Calu3 (cell line): ENCODE measurements at regions not wholly inside any gene's neighbourhood (a gene's known extent, or its start where the extent isn't known, plus 50 kb on each side); places are given as distances from the start of the nearest gene placed in this dataset.

Experiments used
- BruUV-seq: library from RNA; stranded (reverse); fragments of 400-500 nt; replicated peaks from 2 replicates; lab custom pipeline; 2021; lab: Mats Ljungman, UMichigan
- CTCF ChIA-PET: fragments of 300-600 bp; sonication (Branson Sonifier 250); formaldehyde crosslinking; loops from one replicate; lab custom pipeline; 2022; ENCODE audit warnings: antibody characterized with exemption; lab: Charles Lee
- DNase-seq: peaks from one replicate; pipeline ENCODE4 v3.0.0; 2022
- H3K27ac Mint-ChIP-seq: one replicate; pipeline ENCODE4 v1.8.0; 2022; ENCODE audit warnings: mixed read lengths; ENCODE audit not compliant: unreplicated experiment
- H3K27me3 Mint-ChIP-seq: one replicate; pipeline ENCODE4 v1.8.0; 2022; ENCODE audit warnings: mixed read lengths; ENCODE audit not compliant: unreplicated experiment
- H3K36me3 Mint-ChIP-seq: one replicate; pipeline ENCODE4 v1.8.0; 2022; ENCODE audit warnings: mild to moderate bottlenecking, moderate library complexity, mixed read lengths; ENCODE audit not compliant: insufficient read depth, unreplicated experiment
- H3K4me1 Mint-ChIP-seq: one replicate; pipeline ENCODE4 v1.8.0; 2022; ENCODE audit warnings: mild to moderate bottlenecking, low read depth, mixed read lengths; ENCODE audit not compliant: unreplicated experiment
- H3K4me3 Mint-ChIP-seq: one replicate; pipeline ENCODE4 v1.8.0; 2022; ENCODE audit warnings: mild to moderate bottlenecking, low read depth, moderate library complexity, mixed read lengths; ENCODE audit not compliant: unreplicated experiment
- H3K9me3 Mint-ChIP-seq: one replicate; pipeline ENCODE4 v1.8.0; 2022; ENCODE audit warnings: low read depth, mixed read lengths; ENCODE audit not compliant: unreplicated experiment
- CTCF ChIP-seq: fragments of 200-600 bp; IDR thresholded peaks from one replicate; pipeline ENCODE4 v1.8.0; 2022; ENCODE audit warnings: antibody characterized with exemption; ENCODE audit not compliant: unreplicated experiment
- intact Hi-C: fragments of 100-400 bp; cut with micrococcal nuclease; formaldehyde crosslinking; loops from one replicate; pipeline ENCODE4 v1.10.0; 2022; ENCODE audit not compliant: unreplicated experiment

GRCh38 chr10:128839701-128840100, 627.3 kb upstream of the MGMT start:
- Mint-ChIP-seq H3K36me3 (no peaks in the 10 kb centered on the region), H3K4me1 (no peaks in the 10 kb centered on the region), H3K4me3 (no peak overlapping the region), H3K27ac (no peak overlapping the region), H3K27me3 (no peaks in the 10 kb centered on the region), H3K9me3 (peaks cover 4% of the 10 kb centered on the region)
- DNase-seq: no peak
- intact Hi-C loops: no loop called here
- TF ChIP-seq CTCF: no peak
- no TSS peak for BruUV-seq
- CTCF ChIA-PET: no interaction called here

- Mint-ChIP-seq H3K27me3 (no peaks in the 10 kb centered on the region), H3K27ac (no peak overlapping the region), H3K9me3 (peaks cover 4% of the 10 kb centered on the region), H3K4me3 (no peak overlapping the region), H3K36me3 (no peaks in the 10 kb centered on the region), H3K4me1 (no peaks in the 10 kb centered on the region)
- intact Hi-C loops: no loop called here
- TF ChIP-seq CTCF: no peak
- DNase-seq: no peak
- no TSS peak for BruUV-seq
- CTCF ChIA-PET: no interaction called here
Measured at GRCh38 chr10:128843972-128844371, 623.1 kb upstream of the MGMT start.

GRCh38 chr10:128846927-128847326, 620.1 kb upstream of the MGMT start:
- Mint-ChIP-seq H3K4me3 (no peak overlapping the region), H3K4me1 (no peaks in the 10 kb centered on the region), H3K27me3 (no peaks in the 10 kb centered on the region), H3K9me3 (peaks cover 4% of the 10 kb centered on the region), H3K36me3 (no peaks in the 10 kb centered on the region), H3K27ac (no peak overlapping the region)
- intact Hi-C loops: no loop called here
- TF ChIP-seq CTCF: no peak
- no TSS peak for BruUV-seq
- DNase-seq: no peak
- CTCF ChIA-PET: no interaction called here

GRCh38 chr10:128848810-128849209, 618.2 kb upstream of the MGMT start:
- H3K9me3 Mint-ChIP-seq: no peaks in the 10 kb centered on the region
- no peak for DNase-seq
- CTCF ChIA-PET: no interaction called here
- H3K27ac Mint-ChIP-seq: no peak overlapping the region
- H3K36me3 Mint-ChIP-seq: no peaks in the 10 kb centered on the region
- no peaks in the 10 kb centered on the region for H3K27me3 Mint-ChIP-seq
- intact Hi-C loops: no loop called here
- no peak for TF ChIP-seq CTCF
- H3K4me3 Mint-ChIP-seq: no peak overlapping the region
- no peaks in the 10 kb centered on the region for H3K4me1 Mint-ChIP-seq
- no TSS peak for BruUV-seq
